HepG2 (cell line): ENCODE measurements at regions not wholly inside any gene's neighbourhood (a gene's known extent, or its start where the extent isn't known, plus 50 kb on each side); places are given as distances from the start of the nearest gene placed in this dataset.
"Not testable (repeated sequence)": the region's sequence is repeated elsewhere in the genome, so short reads cannot be mapped to it uniquely, and the experiment has no call there.

Experiments
- ATAC-seq: fragments of 200-7000 bp; cut with Tn5 transposase; 3 replicates; pipeline ENCODE4 v1.9.1; 2020; ENCODE audit warnings: mild to moderate bottlenecking, moderate library complexity
- BruUV-seq: library from RNA; stranded (reverse); fragments of 400-500 nt; replicated peaks from 2 replicates; lab custom pipeline; 2021; lab: Mats Ljungman, UMichigan
- CTCF ChIA-PET: fragments of 300-600 bp; formaldehyde crosslinking; extraction: SDS; loops from one replicate; lab custom pipeline; 2021; ENCODE audit warnings: low total read pairs, inconsistent platforms, low intra/inter-chr PET ratio; lab: Yijun Ruan, JAX
- POLR2A ChIA-PET: fragments of 350-600 bp; sonication (Branson Sonifier 250); formaldehyde crosslinking; loops from one replicate; lab custom pipeline; 2020; ENCODE audit warnings: antibody characterized with exemption, inconsistent platforms; lab: Yijun Ruan, JAX
- DNase-seq: peaks from one replicate; pipeline ENCODE4 v3.0.0-alpha.2; 2015; ENCODE audit warnings: low spot score
- FAIRE-seq: peaks from 3 replicates; lab custom pipeline; 2011; peaks lifted over from hg19 to GRCh38; lab: Jason Lieb, UNC
- H2AFZ ChIP-seq: one replicate; pipeline ENCODE4 v1.6.1; 2011; ENCODE audit warnings: low read length, inconsistent platforms
- H3K27ac ChIP-seq: fragments of 300-600 bp; 3 replicates; pipeline ENCODE4 v1.8.0; 2011; ENCODE audit warnings: mixed run types, mild to moderate bottlenecking, mixed read lengths, low read length, inconsistent platforms; ENCODE audit not compliant: insufficient read depth; ENCODE audit errors: extremely low read length
- H3K27me3 ChIP-seq, 2 experiments: fragments of 200-600 bp in 1 of 2; 2 replicates in 1 of 2; 3 replicates in 1 of 2; pipeline versions ENCODE4 v1.6.0 to v1.8.0; 2011; ENCODE audit warnings: low read length in 2 of 2, mild to moderate bottlenecking in 2 of 2, moderate library complexity in 2 of 2, inconsistent platforms in 1 of 2; ENCODE audit not compliant: insufficient read depth in 2 of 2, control insufficient read depth in 1 of 2
- H3K36me3 ChIP-seq, 2 experiments: fragments of 200-600 bp in 1 of 2; replicated peaks in 1 of 2; 2 replicates in 1 of 2; 3 replicates in 1 of 2; pipeline versions ENCODE4 v1.5.1 to v1.8.0; 2011; ENCODE audit warnings: low read length in 2 of 2, inconsistent platforms in 1 of 2; ENCODE audit not compliant: insufficient read depth in 2 of 2, control insufficient read depth in 1 of 2
- H3K4me1 ChIP-seq: 2 replicates; pipeline ENCODE4 v1.5.1; 2012; ENCODE audit warnings: low read length, inconsistent platforms; ENCODE audit not compliant: insufficient read depth
- H3K4me2 ChIP-seq: 2 replicates; pipeline ENCODE4 v1.6.0; 2011; ENCODE audit warnings: low read depth, low read length, inconsistent platforms
- H3K4me3 ChIP-seq, 3 experiments: fragments of 200-600 bp in 1 of 3; sonication (generic), shearing (Covaris generic) in 1 of 3; replicated peaks in 1 of 3; 2 replicates each; pipeline ENCODE4 v1.5.1; 2011 to 2016; ENCODE audit warnings: low read length in 3 of 3, inconsistent platforms in 2 of 3, low read depth in 2 of 3, mild to moderate bottlenecking in 2 of 3, control low read depth in 1 of 3, mixed read lengths in 1 of 3; ENCODE audit not compliant: insufficient read depth in 1 of 3
- H3K79me2 ChIP-seq: one replicate; pipeline ENCODE4 v1.6.1; 2011; ENCODE audit warnings: low read length, inconsistent platforms; ENCODE audit not compliant: insufficient read depth
- H3K9ac ChIP-seq: 2 replicates; pipeline ENCODE4 v1.6.0; 2011; ENCODE audit warnings: mild to moderate bottlenecking, low read depth, low read length, inconsistent platforms; ENCODE audit not compliant: insufficient read depth
- H3K9me3 ChIP-seq: 2 replicates; pipeline ENCODE4 v1.5.1; 2012; ENCODE audit warnings: mild to moderate bottlenecking, low read length
- H4K20me1 ChIP-seq: 2 replicates; pipeline ENCODE4 v1.6.0; 2011; ENCODE audit warnings: inconsistent platforms, mild to moderate bottlenecking, low read length, moderate library complexity; ENCODE audit not compliant: insufficient read depth
- POLR2A ChIP-seq, 2 experiments: IDR thresholded peaks; 2 replicates each; pipeline ENCODE4 v1.6.1; 2011; ENCODE audit warnings: low read depth in 2 of 2, low read length in 2 of 2, mild to moderate bottlenecking in 1 of 2, moderate library complexity in 1 of 2; ENCODE audit not compliant: insufficient read depth in 1 of 2
- RFX1 ChIP-seq: fragments of 450-650 bp; IDR thresholded peaks from 2 replicates; pipeline ENCODE4 v1.6.1; 2017
- ZNF777 ChIP-seq: sonication (generic); formaldehyde crosslinking; IDR thresholded peaks from 2 replicates; pipeline ENCODE4 v1.4.0; 2020; ENCODE audit warnings: missing genetic modification reagents
- WGBS: methylation state at CpG from one replicate; pipeline ENCODE4 v1.1.6; 2017; ENCODE audit warnings: low lambda C conversion rate; 5-methylcytosine and 5-hydroxymethylcytosine counted together
- in situ Hi-C: cut with HindIII; loops from 2 replicates; pipeline ENCODE4 v1.10.0; 2017; ENCODE audit warnings: low pct_unique_long_range_greater_than_20kb; ENCODE audit not compliant: extremely low pct_ligation_motif_present
- intact Hi-C: fragments of 100-400 bp; cut with micrococcal nuclease; formaldehyde crosslinking; loops from one replicate; pipeline ENCODE4 v1.10.0; 2022; ENCODE audit not compliant: unreplicated experiment

- ATAC-seq (no peak), DNase-seq (no peak), FAIRE-seq (no peak)
- H3K9ac ChIP-seq: no peak overlapping the region
- H2AFZ ChIP-seq: no peak overlapping the region
- intact Hi-C loops: no loop called here
- H3K27ac ChIP-seq: no peak overlapping the region
- no peaks in the 10 kb centered on the region for H3K27me3 ChIP-seq
- BruUV-seq: no TSS peak
- CTCF ChIA-PET: no interaction called here
- POLR2A ChIA-PET: no interaction called here
- H3K4me3 ChIP-seq: no peak overlapping the region
- no peaks in the 10 kb centered on the region for H3K36me3 ChIP-seq
- WGBS: 0% methylated on average over 2 of the region's 2 CpGs
- H3K4me2 ChIP-seq: no peak overlapping the region
- TF ChIP-seq RFX1: no peak
- H3K4me1 ChIP-seq: no peaks in the 10 kb centered on the region
- no peaks in the 10 kb centered on the region for H3K79me2 ChIP-seq
- peaks cover 93% of the 10 kb centered on the region for H3K9me3 ChIP-seq
- no peaks in the 10 kb centered on the region for H4K20me1 ChIP-seq
- in situ Hi-C loops: no loop called here
Measured at GRCh38 chr2:52594026-52594425, 1173.6 kb upstream of the CHAC2 start.

- H3K4me1 ChIP-seq, H3K9ac ChIP-seq, H3K4me2 ChIP-seq, in situ Hi-C loops, H3K27ac ChIP-seq, POLR2A ChIA-PET, CTCF ChIA-PET, H2AFZ ChIP-seq, H3K4me3 ChIP-seq, H4K20me1 ChIP-seq, intact Hi-C loops, H3K79me2 ChIP-seq, DNase-seq, BruUV-seq, FAIRE-seq, H3K36me3 ChIP-seq, H3K27me3 ChIP-seq, ATAC-seq: not testable (repeated sequence)
- peaks cover 86% of the 10 kb centered on the region for H3K9me3 ChIP-seq
- 14% methylated on average over 5 of the region's 5 CpGs for WGBS
Measured at GRCh38 chr2:52584071-52584470, 1183.5 kb upstream of the CHAC2 start.

DNA sequence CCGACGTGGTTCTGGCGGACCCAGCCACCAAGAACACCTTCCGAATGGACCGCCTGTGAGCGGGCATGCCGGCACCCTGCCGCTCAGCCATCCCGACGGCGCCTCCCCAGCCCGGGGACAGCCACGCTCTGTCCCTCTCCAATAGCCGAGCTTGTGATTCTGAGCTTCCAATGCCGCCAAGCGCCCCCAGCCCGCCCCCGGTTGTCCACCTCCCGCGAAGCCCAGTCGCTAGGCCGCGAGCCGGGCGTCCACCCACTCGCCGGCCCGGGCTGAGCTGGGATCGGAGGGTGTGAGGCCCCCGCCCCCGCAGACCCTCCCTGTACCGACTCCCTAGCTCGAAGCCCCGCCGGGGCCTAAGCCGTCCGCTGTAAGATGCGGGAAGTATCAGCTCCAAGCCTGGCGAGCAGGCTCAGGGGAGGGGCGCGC is 1195.1 kb upstream of the CHAC2 start:
- no peaks in the 10 kb centered on the region for H3K27me3 ChIP-seq
- DNase-seq (no peak), ATAC-seq (no peak), FAIRE-seq (no peak)
- intact Hi-C loops: no loop called here
- no peak overlapping the region for H3K9ac ChIP-seq
- no peak overlapping the region for H3K4me3 ChIP-seq
- in situ Hi-C loops: no loop called here
- CTCF ChIA-PET: no interaction called here
- no peak overlapping the region for H2AFZ ChIP-seq
- no peak overlapping the region for H3K27ac ChIP-seq
- 90% methylated on average over 33 of the region's 41 CpGs for WGBS
- no peaks in the 10 kb centered on the region for H3K79me2 ChIP-seq
- no peaks in the 10 kb centered on the region for H3K36me3 ChIP-seq
- H3K4me1 ChIP-seq: no peaks in the 10 kb centered on the region
- no TSS peak for BruUV-seq
- no peak for TF ChIP-seq POLR2A (IDR thresholded peaks at IDR 0.05; ENCODE audit: insufficient read depth in 1 of 2, low read depth in 2 of 2, low read length in 2 of 2)
- TF ChIP-seq ZNF777 (CRISPR knock-in tag): no peak
- peaks cover 97% of the 10 kb centered on the region for H3K9me3 ChIP-seq
- POLR2A ChIA-PET: no interaction called here
- no peaks in the 10 kb centered on the region for H4K20me1 ChIP-seq
- H3K4me2 ChIP-seq: no peak overlapping the region
